CD14-positive monocyte (primary cell): ENCODE measurements at regions not wholly inside any gene's neighbourhood (a gene's known extent, or its start where the extent isn't known, plus 50 kb on each side); places are given as distances from the start of the nearest gene placed in this dataset.

Source experiments
- DNase-seq, 3 donors: peaks; one replicate each; pipeline ENCODE4 v3.0.0-alpha.2; 2011 to 2022
- H2AFZ ChIP-seq: 2 replicates; pipeline ENCODE4 v1.6.0; 2012; ENCODE audit warnings: mild to moderate bottlenecking, low read depth, low read length, inconsistent platforms; ENCODE audit not compliant: insufficient read depth, poor library complexity, severe bottlenecking
- H3K27ac ChIP-seq, 2 donors: 1 replicate in 1 of 2; 2 replicates in 1 of 2; pipeline ENCODE4 v1.5.1; 2012 to 2013; ENCODE audit warnings: low read length in 2 of 2, control low read depth in 1 of 2, inconsistent platforms in 1 of 2, low read depth in 1 of 2, mild to moderate bottlenecking in 1 of 2
- H3K27me3 ChIP-seq, 2 donors: one replicate each; pipeline versions ENCODE4 v1.6.0 to v1.6.1; 2011 to 2013; ENCODE audit warnings: low read length in 2 of 2; ENCODE audit not compliant: control insufficient read depth in 2 of 2, insufficient read depth in 2 of 2
- H3K36me3 ChIP-seq, 2 donors: replicated peaks in 1 of 2; 1 replicate in 1 of 2; 2 replicates in 1 of 2; pipeline versions ENCODE4 v1.5.1 to v1.6.1; 2012 to 2013; ENCODE audit warnings: low read length in 2 of 2, control low read depth in 1 of 2, inconsistent platforms in 1 of 2, mild to moderate bottlenecking in 1 of 2; ENCODE audit not compliant: insufficient read depth in 2 of 2, control insufficient read depth in 1 of 2
- H3K4me1 ChIP-seq, 2 donors: 1 replicate in 1 of 2; 2 replicates in 1 of 2; pipeline versions ENCODE4 v1.5.1 to v1.6.1; 2012 to 2013; ENCODE audit warnings: low read length in 2 of 2, control low read depth in 1 of 2, inconsistent platforms in 1 of 2, mild to moderate bottlenecking in 1 of 2, moderate library complexity in 1 of 2; ENCODE audit not compliant: insufficient read depth in 2 of 2, control insufficient read depth in 1 of 2
- H3K4me2 ChIP-seq: replicated peaks from 2 replicates; pipeline ENCODE3; 2012; ENCODE audit warnings: low read length, moderate library complexity, mild to moderate bottlenecking; ENCODE audit not compliant: poor library complexity, severe bottlenecking; ENCODE audit errors: extremely low read depth
- H3K4me3 ChIP-seq, 3 experiments: fragments of 200-600 bp in 1 of 3; sonication (generic) in 1 of 3; replicated peaks in 1 of 3; 1 replicate in 2 of 3; 2 replicates in 1 of 3; pipeline ENCODE4 v1.5.1; 2011 to 2013; ENCODE audit warnings: low read length in 3 of 3, mild to moderate bottlenecking in 3 of 3, control low read depth in 2 of 3, low read depth in 2 of 3, inconsistent platforms in 1 of 3, moderate library complexity in 1 of 3
- H3K79me2 ChIP-seq: 2 replicates; pipeline ENCODE4 v1.6.0; 2012; ENCODE audit warnings: mild to moderate bottlenecking, control low read depth, inconsistent platforms, low read length, moderate library complexity; ENCODE audit not compliant: insufficient read depth
- H3K9ac ChIP-seq: 2 replicates; pipeline ENCODE4 v1.6.0; 2017; ENCODE audit warnings: low read length, mild to moderate bottlenecking; ENCODE audit not compliant: insufficient read depth, poor library complexity, severe bottlenecking
- H3K9me3 ChIP-seq, 2 donors: replicated peaks in 1 of 2; 1 replicate in 1 of 2; 2 replicates in 1 of 2; pipeline versions ENCODE4 v1.5.1 to v1.6.1; 2012 to 2013; ENCODE audit warnings: low read length in 2 of 2, control low read depth in 1 of 2; ENCODE audit not compliant: control insufficient read depth in 1 of 2, insufficient read depth in 1 of 2
- H4K20me1 ChIP-seq: 2 replicates; pipeline ENCODE4 v1.6.0; 2012; ENCODE audit warnings: mild to moderate bottlenecking, low read length, control low read depth, moderate library complexity; ENCODE audit not compliant: insufficient read depth
- H3K27ac Mint-ChIP-seq, 7 donors: one replicate each; pipeline ENCODE4 v1.8.0; 2020; ENCODE audit warnings: mild to moderate bottlenecking in 7 of 7, mixed read lengths in 7 of 7, moderate library complexity in 6 of 7, inconsistent platforms in 2 of 7
- H3K27me3 Mint-ChIP-seq, 3 donors: one replicate each; pipeline ENCODE4 v1.8.0; 2021 to 2022; ENCODE audit warnings: low read depth in 3 of 3, mild to moderate bottlenecking in 3 of 3, mixed read lengths in 3 of 3, moderate library complexity in 3 of 3, inconsistent platforms in 1 of 3
- H3K36me3 Mint-ChIP-seq, 2 donors: one replicate each; pipeline ENCODE4 v1.8.0; 2020; ENCODE audit warnings: mixed read lengths in 2 of 2, inconsistent platforms in 1 of 2, mild to moderate bottlenecking in 1 of 2
- H3K4me1 Mint-ChIP-seq: one replicate; pipeline ENCODE4 v1.8.0; 2020; ENCODE audit warnings: mild to moderate bottlenecking, mixed read lengths
- H3K4me3 Mint-ChIP-seq, 2 donors: one replicate each; pipeline ENCODE4 v1.8.0; 2020; ENCODE audit warnings: mild to moderate bottlenecking in 2 of 2, mixed read lengths in 2 of 2, moderate library complexity in 1 of 2
- H3K9me3 Mint-ChIP-seq, 7 donors: one replicate each; pipeline ENCODE4 v1.8.0; 2020 to 2022; ENCODE audit warnings: mixed read lengths in 7 of 7, mild to moderate bottlenecking in 6 of 7, moderate library complexity in 6 of 7, inconsistent platforms in 2 of 7
- WGBS: methylation state at CpG from one replicate; pipeline ENCODE4 v1.1.5; 2013; ENCODE audit warnings: missing lambda C conversion rate; ENCODE audit not compliant: insufficient coverage; 5-methylcytosine and 5-hydroxymethylcytosine counted together
- intact Hi-C, 2 donors: fragments of 100-400 bp; cut with micrococcal nuclease; formaldehyde crosslinking; loops; one replicate each; pipeline versions ENCODE4 v1.15.0 to v1.15.1; 2023
- TF ChIP-seq, protein P1 (sequence below): fragments of 200-600 bp; IDR thresholded peaks from one replicate; pipeline ENCODE4 v1.8.0; 2022; ENCODE audit warnings: antibody characterized with exemption, mild to moderate bottlenecking

DNA sequence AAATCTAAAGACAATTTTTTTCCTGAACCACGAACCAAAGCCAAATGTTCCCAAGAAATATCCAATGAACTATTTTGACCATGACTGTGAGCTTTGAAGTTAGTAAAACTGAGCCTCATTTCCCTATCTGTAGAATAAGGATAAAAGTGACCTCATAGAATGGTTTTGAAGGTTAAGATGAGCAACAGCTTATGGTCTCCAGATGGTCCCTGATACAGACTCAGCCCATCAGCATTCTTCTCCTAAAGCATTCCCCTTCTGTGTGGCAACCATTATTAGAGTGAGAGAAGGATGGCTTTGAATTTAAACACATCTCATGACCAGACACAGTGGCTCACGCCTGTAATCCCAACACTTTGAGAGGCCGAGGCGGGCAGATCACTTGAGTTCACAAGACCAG, 70.1 kb downstream of the COPRS start:
- Mint-ChIP-seq H3K4me1 (peaks cover 2% of the 10 kb centered on the region), H3K36me3 (no peaks in the 10 kb centered on the region), H3K4me3 (no peak overlapping the region), H3K27ac (no peak overlapping the region), H3K9me3 (peaks cover 0 to 4% (median 0%) of the 10 kb centered on the region in 7 donors), H3K27me3 (peaks cover 0 to 5% (median 4%) of the 10 kb centered on the region in 3 donors)
- no peaks in the 10 kb centered on the region for H4K20me1 ChIP-seq
- no peaks in the 10 kb centered on the region for H3K4me1 ChIP-seq
- H3K4me3 ChIP-seq, result no peak overlapping the region
- no peaks in the 10 kb centered on the region for H3K9me3 ChIP-seq
- TF ChIP-seq, protein P1, sequence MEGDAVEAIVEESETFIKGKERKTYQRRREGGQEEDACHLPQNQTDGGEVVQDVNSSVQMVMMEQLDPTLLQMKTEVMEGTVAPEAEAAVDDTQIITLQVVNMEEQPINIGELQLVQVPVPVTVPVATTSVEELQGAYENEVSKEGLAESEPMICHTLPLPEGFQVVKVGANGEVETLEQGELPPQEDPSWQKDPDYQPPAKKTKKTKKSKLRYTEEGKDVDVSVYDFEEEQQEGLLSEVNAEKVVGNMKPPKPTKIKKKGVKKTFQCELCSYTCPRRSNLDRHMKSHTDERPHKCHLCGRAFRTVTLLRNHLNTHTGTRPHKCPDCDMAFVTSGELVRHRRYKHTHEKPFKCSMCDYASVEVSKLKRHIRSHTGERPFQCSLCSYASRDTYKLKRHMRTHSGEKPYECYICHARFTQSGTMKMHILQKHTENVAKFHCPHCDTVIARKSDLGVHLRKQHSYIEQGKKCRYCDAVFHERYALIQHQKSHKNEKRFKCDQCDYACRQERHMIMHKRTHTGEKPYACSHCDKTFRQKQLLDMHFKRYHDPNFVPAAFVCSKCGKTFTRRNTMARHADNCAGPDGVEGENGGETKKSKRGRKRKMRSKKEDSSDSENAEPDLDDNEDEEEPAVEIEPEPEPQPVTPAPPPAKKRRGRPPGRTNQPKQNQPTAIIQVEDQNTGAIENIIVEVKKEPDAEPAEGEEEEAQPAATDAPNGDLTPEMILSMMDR, result no peak
- H2AFZ ChIP-seq, result no peak overlapping the region
- H3K4me2 ChIP-seq, result no peak overlapping the region
- WGBS, result 100% methylated on average over 2 of the region's 4 CpGs
- H3K9ac ChIP-seq, result no peak overlapping the region
- no peaks in the 10 kb centered on the region for H3K36me3 ChIP-seq
- H3K27me3 ChIP-seq, result no peaks in the 10 kb centered on the region
- H3K79me2 ChIP-seq, result no peaks in the 10 kb centered on the region
- no peak overlapping the region for H3K27ac ChIP-seq
- intact Hi-C loops, result no loop called here
- DNase-seq, result no peak

DNA sequence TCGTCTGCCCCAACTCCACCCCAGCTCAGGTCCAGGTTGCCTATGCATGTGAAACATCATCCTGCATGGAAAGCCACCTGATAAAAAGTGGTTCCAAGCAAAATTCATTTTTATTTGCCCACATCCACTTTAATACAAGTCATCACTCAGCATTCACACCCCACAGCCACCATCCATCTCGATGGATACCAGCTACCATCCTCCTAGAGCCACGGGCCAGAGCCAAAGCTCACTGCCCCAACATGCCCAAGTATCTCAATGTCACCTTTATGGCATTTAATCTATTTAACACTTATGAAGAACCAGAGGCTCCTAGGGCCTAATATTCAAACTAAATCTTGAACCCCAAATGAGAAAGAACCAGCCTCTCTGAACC, 70.5 kb downstream of the COPRS start:
- no peaks in the 10 kb centered on the region for H3K27me3 ChIP-seq
- no peaks in the 10 kb centered on the region for H4K20me1 ChIP-seq
- WGBS, result 74% methylated on average over 3 of the region's 3 CpGs
- DNase-seq, result no peak
- Mint-ChIP-seq H3K9me3 (peaks cover 0 to 4% (median 0%) of the 10 kb centered on the region in 7 donors), H3K27me3 (peaks cover 0 to 5% (median 4%) of the 10 kb centered on the region in 3 donors), H3K4me3 (no peak overlapping the region), H3K27ac (no peak overlapping the region), H3K36me3 (no peaks in the 10 kb centered on the region), H3K4me1 (peaks cover 2% of the 10 kb centered on the region)
- no peaks in the 10 kb centered on the region for H3K4me1 ChIP-seq
- H3K4me3 ChIP-seq, result no peak overlapping the region
- no peaks in the 10 kb centered on the region for H3K36me3 ChIP-seq
- intact Hi-C loops, result no loop called here
- no peak overlapping the region for H3K4me2 ChIP-seq
- H2AFZ ChIP-seq, result no peak overlapping the region
- H3K79me2 ChIP-seq, result no peaks in the 10 kb centered on the region
- no peaks in the 10 kb centered on the region for H3K9me3 ChIP-seq
- no peak overlapping the region for H3K9ac ChIP-seq
- H3K27ac ChIP-seq, result no peak overlapping the region
- TF ChIP-seq, protein P1, result no peak
